ENCODE measurements at regions not wholly inside any gene's neighbourhood (a gene's known extent, or its start where the extent isn't known, plus 50 kb on each side); places are given as distances from the start of the nearest gene placed in this dataset.
"Not testable (repeated sequence)": the region's sequence is repeated elsewhere in the genome, so short reads cannot be mapped to it uniquely, and the experiment has no call there.

DNA sequence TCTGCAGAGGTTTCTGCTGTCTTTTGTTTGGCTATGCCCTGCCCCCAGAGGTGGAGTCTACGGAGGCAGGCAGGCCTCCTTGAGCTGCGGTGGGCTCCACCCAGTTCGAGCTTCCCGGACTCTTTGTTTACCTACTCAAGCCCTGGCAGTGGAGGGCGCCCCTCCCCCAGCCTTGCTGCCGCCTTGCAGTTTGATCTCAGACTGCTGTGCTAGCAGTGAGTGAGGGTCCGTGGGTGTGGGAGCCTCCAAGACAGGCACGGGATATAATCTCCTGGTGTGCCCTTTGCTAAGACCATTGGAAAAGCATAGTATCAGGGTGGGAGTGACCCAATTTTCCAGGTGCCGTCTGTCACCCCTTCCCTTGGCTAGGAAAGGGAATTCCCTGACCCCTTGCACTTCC is 137.0 kb downstream of the DMRT2 start:
- TF ChIP-seq, protein P1, sequence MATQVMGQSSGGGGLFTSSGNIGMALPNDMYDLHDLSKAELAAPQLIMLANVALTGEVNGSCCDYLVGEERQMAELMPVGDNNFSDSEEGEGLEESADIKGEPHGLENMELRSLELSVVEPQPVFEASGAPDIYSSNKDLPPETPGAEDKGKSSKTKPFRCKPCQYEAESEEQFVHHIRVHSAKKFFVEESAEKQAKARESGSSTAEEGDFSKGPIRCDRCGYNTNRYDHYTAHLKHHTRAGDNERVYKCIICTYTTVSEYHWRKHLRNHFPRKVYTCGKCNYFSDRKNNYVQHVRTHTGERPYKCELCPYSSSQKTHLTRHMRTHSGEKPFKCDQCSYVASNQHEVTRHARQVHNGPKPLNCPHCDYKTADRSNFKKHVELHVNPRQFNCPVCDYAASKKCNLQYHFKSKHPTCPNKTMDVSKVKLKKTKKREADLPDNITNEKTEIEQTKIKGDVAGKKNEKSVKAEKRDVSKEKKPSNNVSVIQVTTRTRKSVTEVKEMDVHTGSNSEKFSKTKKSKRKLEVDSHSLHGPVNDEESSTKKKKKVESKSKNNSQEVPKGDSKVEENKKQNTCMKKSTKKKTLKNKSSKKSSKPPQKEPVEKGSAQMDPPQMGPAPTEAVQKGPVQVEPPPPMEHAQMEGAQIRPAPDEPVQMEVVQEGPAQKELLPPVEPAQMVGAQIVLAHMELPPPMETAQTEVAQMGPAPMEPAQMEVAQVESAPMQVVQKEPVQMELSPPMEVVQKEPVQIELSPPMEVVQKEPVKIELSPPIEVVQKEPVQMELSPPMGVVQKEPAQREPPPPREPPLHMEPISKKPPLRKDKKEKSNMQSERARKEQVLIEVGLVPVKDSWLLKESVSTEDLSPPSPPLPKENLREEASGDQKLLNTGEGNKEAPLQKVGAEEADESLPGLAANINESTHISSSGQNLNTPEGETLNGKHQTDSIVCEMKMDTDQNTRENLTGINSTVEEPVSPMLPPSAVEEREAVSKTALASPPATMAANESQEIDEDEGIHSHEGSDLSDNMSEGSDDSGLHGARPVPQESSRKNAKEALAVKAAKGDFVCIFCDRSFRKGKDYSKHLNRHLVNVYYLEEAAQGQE (IDR thresholded peaks at IDR 0.05; ENCODE audit: unreplicated experiment): not testable (repeated sequence)
- TF ChIP-seq, protein P2, sequence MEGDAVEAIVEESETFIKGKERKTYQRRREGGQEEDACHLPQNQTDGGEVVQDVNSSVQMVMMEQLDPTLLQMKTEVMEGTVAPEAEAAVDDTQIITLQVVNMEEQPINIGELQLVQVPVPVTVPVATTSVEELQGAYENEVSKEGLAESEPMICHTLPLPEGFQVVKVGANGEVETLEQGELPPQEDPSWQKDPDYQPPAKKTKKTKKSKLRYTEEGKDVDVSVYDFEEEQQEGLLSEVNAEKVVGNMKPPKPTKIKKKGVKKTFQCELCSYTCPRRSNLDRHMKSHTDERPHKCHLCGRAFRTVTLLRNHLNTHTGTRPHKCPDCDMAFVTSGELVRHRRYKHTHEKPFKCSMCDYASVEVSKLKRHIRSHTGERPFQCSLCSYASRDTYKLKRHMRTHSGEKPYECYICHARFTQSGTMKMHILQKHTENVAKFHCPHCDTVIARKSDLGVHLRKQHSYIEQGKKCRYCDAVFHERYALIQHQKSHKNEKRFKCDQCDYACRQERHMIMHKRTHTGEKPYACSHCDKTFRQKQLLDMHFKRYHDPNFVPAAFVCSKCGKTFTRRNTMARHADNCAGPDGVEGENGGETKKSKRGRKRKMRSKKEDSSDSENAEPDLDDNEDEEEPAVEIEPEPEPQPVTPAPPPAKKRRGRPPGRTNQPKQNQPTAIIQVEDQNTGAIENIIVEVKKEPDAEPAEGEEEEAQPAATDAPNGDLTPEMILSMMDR (conservative IDR thresholded peaks at IDR 0.05; ENCODE audit: low read depth in 2 of 2): not testable (repeated sequence)
- not testable (repeated sequence) for TF ChIP-seq POLR2AphosphoS5 (IDR thresholded peaks at IDR 0.05; ENCODE audit: low read depth); EZH2 (IDR thresholded peaks at IDR 0.05; ENCODE audit: low read depth, unreplicated experiment)

Measured in GM23338 (cell line).